RPMI7951 (cell line): ENCODE measurements at regions not wholly inside any gene's neighbourhood (a gene's known extent, or its start where the extent isn't known, plus 50 kb on each side); places are given as distances from the start of the nearest gene placed in this dataset.

Experiments used
- DNase-seq: peaks from one replicate; pipeline ENCODE4 v3.0.0-alpha.2; 2012; ENCODE audit warnings: low read depth

DNA sequence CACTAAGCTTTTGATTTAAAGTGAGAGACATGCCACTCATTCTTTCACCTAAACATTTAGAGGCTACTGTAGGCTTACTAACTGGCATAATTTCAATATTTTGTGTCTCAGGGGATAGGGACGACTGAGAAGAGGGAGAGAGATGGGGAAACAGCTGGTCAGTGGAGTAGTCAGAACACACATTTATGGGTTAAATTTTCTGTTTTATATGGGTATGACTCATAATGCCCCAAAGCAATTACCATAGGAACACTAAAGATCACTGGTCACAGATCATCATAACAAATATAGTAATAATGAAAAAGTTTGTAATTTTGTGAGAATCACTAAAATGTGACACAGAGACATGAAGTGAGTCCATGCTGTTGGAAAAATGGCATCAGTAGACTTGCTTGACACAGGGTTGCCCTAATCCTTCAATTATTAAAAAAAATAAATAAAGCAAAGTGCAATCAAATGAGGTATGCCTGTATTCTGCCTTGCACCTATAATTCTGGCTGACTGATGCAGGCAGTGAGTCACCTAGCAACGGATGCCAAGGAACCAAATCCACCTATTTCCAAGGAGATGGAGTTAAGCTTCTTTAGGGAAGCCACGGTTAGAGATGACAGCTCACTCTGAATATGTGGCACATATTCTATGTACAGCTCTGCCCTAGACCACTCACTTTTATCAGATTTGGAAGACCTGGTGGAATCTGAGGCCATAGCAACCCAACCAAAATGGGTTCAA, 166.1 kb downstream of the MARCHF11 start:
- no peak for DNase-seq

DNA sequence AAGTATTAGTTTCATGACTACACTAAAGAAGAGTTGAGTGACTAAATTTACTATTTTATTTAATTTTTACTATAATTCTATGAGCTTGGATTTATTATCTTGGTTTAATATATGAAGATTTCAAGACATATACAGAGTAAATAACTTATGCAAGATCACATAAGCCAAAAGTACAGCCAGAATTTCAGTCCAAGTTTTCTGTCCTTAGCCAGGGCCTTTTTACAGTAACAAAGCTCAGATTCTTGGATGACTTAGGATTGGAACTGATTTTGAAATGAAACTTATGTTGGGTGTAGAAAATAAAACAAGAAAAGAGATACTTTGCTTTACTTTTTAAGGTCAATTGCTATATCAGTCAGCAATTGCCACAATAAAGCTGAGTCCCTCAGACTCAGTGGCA, 170.3 kb downstream of the MARCHF11 start:
- DNase-seq: no peak

DNA sequence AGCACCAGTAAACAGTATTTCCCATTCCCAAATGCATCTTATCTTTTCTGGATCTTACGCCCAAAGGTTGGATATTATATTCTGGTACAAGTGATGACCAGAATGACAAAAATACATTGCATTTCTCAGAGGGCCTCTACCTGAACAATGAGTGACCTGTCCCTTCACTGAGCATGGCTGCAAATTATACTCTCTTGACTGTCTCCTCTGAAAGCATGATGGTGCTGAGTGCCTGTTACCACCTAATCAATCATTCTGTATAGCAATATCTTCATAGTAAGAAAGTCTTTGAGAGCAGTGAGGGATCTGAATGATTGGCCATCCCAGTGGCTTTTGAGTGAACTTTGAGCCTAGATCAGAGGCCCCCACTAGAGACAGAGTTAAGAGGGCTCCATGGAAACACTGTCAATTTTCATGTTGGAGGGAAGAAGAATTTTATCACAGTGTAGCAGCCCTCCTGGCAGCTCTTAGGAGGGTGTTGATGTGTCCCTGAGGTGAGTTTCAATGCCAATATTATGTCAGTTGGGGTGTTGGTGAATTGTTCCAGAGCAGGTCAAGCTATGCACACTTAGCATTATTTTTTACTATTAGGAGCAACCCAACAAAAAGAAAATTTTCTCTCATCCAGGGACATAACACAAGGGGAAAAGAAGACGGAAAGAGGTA, 171.7 kb downstream of the MARCHF11 start:
- no peak for DNase-seq

DNA sequence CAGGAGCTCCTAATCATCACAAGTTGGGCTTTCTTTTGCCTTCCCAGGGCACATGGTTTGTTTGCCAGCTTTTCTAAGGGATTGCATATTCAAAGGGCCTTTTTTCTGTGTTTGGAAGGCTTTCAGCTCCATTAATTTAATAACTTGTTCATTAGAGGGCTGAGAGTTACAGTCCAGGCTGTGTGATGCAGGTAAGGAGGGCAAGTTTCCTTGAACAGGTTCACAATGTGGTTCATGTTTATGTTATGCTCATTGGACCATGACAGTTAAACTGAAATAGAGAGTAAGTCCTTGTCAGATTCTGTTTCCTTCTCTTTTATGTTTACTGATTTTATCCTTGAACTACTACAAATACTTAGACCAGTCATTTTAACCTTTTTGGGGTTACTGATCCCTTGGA, 174.4 kb downstream of the MARCHF11 start:
- DNase-seq: no peak

DNA sequence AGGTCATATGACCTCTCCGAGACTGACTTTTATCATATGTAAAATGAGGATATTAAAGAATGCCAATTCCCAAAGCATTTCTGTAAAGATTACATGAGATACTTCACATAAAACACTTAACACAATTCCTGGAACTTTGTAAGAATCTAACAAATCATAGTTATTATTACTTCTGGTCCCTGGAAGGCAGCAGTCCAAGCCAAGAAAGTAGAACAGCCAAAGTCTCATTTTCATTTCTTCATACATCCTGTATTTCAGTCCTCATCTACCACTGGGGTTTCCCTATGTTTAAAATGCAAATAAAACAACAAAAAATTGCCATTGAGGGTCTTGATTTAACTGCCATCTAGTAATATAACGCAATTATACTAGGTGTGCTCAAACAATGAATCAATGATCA, 179.5 kb downstream of the MARCHF11 start:
- DNase-seq: no peak

DNA sequence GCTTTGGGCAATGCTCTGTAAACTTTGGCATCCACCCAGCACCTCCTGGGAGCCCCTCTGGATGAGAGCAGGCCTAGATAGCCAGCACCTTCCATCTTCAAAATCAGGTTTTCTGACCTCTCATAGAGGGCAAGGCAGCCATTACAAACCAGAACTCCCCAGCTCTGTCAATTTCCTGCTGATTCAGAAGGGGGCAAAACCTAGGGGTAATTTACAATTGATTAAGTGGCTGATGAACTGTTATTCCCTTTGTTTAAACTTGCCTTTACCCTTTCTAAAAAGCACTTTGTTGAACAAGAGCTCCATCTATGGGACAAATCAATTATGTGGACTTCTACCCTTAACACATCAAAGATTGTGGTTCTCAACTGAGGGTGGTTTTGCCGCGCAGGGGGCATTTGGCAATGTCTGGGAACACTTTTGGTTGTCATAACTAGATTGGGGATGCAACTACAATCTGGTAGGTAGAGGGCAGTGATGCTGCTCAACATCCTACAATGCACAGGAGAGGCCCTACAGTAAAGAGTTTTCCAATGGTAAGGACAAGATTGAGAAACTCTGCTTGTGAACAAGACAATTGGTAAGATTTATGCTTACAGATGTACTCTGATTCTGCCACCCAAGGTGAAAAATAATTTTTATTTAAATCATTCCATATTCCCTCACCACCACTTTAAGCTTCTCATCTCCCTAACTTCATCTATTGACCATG, 184.1 kb downstream of the MARCHF11 start:
- peak; percentile 25 for DNase-seq

DNA sequence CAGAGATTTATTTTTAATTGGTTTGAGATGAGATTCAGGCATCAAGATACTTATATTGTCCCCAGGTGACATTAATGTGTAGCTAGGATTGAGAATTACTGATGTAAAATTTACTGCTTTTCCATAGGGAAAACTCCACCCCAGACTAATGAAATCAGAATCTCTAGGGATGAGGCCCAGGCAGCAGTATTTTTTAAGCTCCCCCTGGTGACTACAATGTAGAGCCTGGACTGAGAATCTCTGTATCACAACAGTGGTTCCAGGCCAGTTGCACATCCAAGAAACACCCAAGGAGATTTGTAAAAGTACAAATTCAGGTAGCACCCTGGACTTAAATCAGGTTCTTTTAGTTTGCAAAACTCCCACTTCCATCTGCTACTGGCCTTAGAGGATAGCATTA, 185.7 kb downstream of the MARCHF11 start:
- DNase-seq: no peak

DNA sequence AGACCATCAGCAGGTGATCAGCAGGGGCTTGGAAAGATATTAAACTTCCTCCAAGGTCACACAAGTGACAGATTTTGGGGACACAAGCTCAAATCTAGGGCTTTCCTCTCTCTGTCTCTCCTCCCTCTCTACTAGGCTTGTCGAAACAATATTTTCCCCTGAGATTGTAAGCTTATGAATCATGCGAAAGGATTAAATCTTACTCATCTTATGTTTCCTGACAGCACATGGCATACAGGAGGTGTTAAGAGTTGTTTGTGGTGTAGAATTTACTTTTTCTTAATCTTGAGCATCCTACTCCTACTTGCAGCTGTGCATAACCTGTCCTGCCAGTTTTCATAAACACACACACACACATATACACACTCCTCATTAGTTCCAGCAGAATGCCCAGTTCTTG, 186.3 kb downstream of the MARCHF11 start:
- DNase-seq: peak; percentile 13

DNA sequence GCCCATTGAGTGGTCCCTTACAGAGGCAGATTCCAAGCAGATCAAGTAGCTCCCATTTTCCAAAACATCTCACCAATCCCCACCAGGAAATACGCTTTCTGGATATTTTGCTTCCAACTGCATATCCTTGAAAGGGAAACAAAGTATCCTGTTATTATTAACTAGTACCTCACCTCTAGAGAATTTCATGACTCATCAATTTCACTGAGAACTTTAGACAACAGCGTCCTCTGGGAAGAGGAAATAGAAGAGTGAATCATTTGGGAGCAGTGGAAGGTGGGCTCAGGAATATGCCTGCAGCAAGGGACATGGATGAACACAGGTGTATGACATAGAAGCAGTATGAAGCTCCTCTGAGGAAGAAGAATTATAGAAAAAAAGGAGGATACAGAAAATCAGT, 186.7 kb downstream of the MARCHF11 start:
- DNase-seq: peak; percentile 10

DNA sequence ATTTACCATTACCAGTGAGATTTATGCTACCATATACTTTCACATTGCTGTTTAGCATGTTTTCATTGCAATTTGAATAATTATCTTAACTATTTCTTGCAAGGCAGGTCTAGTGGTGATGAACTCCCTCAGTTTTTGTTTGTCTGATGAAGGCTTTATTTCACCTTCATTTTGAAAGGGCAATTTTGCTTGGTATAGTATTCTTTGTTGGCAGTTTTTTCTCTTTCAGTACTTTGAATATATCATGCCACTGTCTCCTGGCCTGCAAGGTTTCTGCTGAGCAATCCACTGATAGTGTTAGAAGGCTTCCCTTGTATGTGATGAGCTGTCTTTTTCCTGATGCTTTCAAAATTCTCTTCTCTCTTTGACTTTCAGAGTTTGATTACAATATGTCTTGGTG, 188.0 kb downstream of the MARCHF11 start:
- DNase-seq: no peak
